GM12892 (cell line): ENCODE measurements at regions not wholly inside any gene's neighbourhood (a gene's known extent, or its start where the extent isn't known, plus 50 kb on each side); places are given as distances from the start of the nearest gene placed in this dataset.

Source experiments
- POLR2A ChIP-seq: IDR thresholded peaks from 2 replicates; pipeline ENCODE4 v1.6.1; 2011; ENCODE audit warnings: low read depth, low read length, control low read depth
- POLR2AphosphoS5 ChIP-seq: IDR thresholded peaks from 2 replicates; pipeline ENCODE4 v1.6.1; 2011; ENCODE audit warnings: low read depth, low read length, control low read depth

- TF ChIP-seq POLR2AphosphoS5 (no peak), POLR2A (no peak)
Measured at GRCh38 chr1:8152731-8153702, 126.9 kb upstream of the ERRFI1 start.
